Stomach (tissue), 8 donors: ENCODE measurements at regions not wholly inside any gene's neighbourhood (a gene's known extent, or its start where the extent isn't known, plus 50 kb on each side); places are given as distances from the start of the nearest gene placed in this dataset.

Experiments
- DNase-seq, 2 donors: peaks; one replicate each; pipeline versions ENCODE4 v3.0.0 to v3.0.0-alpha.2; 2013 to 2019
- H3K27ac ChIP-seq, 5 donors: fragments of 200-600 bp in 4 of 5; sonication (generic) in 4 of 5; one replicate each; pipeline ENCODE4 v1.5.1; 2013 to 2019; ENCODE audit warnings: mild to moderate bottlenecking in 1 of 5, moderate library complexity in 1 of 5
- H3K27me3 ChIP-seq, 3 donors: fragments of 200-600 bp; sonication (generic); one replicate each; pipeline ENCODE4 v1.5.1; 2017 to 2019; ENCODE audit warnings: mixed run types in 1 of 3
- H3K36me3 ChIP-seq, 4 donors: fragments of 200-600 bp; sonication (generic); 1 replicate in 3 of 4; 2 replicates in 1 of 4; pipeline ENCODE4 v1.5.1; 2016 to 2019
- H3K4me1 ChIP-seq, 4 donors: fragments of 200-600 bp; sonication (generic); one replicate each; pipeline ENCODE4 v1.5.1; 2016 to 2019
- H3K4me3 ChIP-seq, 4 donors: fragments of 200-600 bp; sonication (generic) in 3 of 4; one replicate each; pipeline ENCODE4 v1.5.1; 2016 to 2019; ENCODE audit warnings: mild to moderate bottlenecking in 1 of 4
- H3K9me3 ChIP-seq, 4 donors: fragments of 200-600 bp; sonication (generic); one replicate each; pipeline ENCODE4 v1.5.1; 2016 to 2019
- EP300 ChIP-seq: sonication (generic); formaldehyde crosslinking; IDR thresholded peaks from one replicate; pipeline ENCODE4 v1.6.1; 2017; ENCODE audit warnings: antibody characterized with exemption
- POLR2A ChIP-seq, 4 donors: fragments of 450-650 bp; IDR thresholded peaks; one replicate each; pipeline ENCODE4 v1.6.1; 2016; ENCODE audit warnings: antibody characterized with exemption in 4 of 4, control low read depth in 2 of 4, mild to moderate bottlenecking in 1 of 4, moderate library complexity in 1 of 4
- POLR2AphosphoS5 ChIP-seq, 3 donors: sonication (generic); formaldehyde crosslinking; IDR thresholded peaks; one replicate each; pipeline ENCODE4 v1.6.1; 2016; ENCODE audit warnings: antibody characterized with exemption in 3 of 3
- WGBS, 5 donors: extraction: QIAGEN DNeasy Blood & Tissue Kit in 3 of 5; methylation state at CpG; one replicate each; pipeline versions ENCODE4 v1.1.5 to v1.1.7; 2013 to 2018; 5-methylcytosine and 5-hydroxymethylcytosine counted together
- intact Hi-C: fragments of 100-400 bp; cut with DNase I; formaldehyde crosslinking; loops from one replicate; pipeline ENCODE4 v1.15.1; 2023; ENCODE audit warnings: low total_unique reads
- TF ChIP-seq, protein P1 (sequence below), 7 experiments: fragments of 450-650 bp in 4 of 7; fragments of 200-600 bp in 3 of 7; sonication (generic) in 3 of 7; IDR thresholded peaks; one replicate each; pipeline ENCODE4 v1.5.1; 2016 to 2019; ENCODE audit warnings: antibody characterized with exemption in 7 of 7, control low read depth in 2 of 7, mild to moderate bottlenecking in 1 of 7
- donor health status: healthy with polysubstance abuse.
- donor health status: Bipolar disorder and iron deficiency.
- donor health status: healthy.

DNA sequence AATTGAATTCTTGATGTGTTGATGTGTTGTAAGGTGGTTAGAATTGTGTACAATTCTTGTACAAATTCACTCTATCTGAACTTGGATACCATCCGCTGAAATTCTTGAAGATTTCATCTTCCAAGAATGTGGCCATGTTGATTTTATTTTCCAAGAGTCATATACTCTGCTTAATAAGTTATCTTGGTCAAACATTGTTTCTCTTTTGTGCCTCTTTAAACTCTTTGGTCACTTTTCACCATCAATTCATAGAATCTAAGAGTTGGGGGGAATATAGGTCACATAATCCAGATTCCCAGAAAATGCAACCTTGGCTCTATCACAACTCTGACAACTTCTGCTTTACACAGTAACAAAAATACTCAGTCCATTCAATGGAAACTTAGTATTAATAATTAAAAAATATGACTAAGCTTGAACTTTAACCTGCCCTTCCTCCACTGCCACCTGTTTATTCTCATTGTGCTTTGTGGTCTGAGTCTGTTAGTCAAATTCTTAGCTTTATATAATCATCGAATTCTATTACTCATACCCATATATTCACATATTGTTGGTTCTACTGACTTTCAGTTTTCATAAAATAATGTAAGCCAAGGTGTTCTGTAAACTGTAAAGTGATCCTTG, 373.2 kb downstream of the LMO7 start:
- intact Hi-C loops: no loop called here
- no peak for DNase-seq
- Histone ChIP-seq H3K27me3 (no peaks in the 10 kb centered on the region), H3K36me3 (no peaks in the 10 kb centered on the region), H3K4me1 (peaks cover 0 to 9% (median 2%) of the 10 kb centered on the region in 4 donors), H3K27ac (no peak overlapping the region), H3K9me3 (no peaks in the 10 kb centered on the region), H3K4me3 (no peak overlapping the region)
- TF ChIP-seq, protein P1, sequence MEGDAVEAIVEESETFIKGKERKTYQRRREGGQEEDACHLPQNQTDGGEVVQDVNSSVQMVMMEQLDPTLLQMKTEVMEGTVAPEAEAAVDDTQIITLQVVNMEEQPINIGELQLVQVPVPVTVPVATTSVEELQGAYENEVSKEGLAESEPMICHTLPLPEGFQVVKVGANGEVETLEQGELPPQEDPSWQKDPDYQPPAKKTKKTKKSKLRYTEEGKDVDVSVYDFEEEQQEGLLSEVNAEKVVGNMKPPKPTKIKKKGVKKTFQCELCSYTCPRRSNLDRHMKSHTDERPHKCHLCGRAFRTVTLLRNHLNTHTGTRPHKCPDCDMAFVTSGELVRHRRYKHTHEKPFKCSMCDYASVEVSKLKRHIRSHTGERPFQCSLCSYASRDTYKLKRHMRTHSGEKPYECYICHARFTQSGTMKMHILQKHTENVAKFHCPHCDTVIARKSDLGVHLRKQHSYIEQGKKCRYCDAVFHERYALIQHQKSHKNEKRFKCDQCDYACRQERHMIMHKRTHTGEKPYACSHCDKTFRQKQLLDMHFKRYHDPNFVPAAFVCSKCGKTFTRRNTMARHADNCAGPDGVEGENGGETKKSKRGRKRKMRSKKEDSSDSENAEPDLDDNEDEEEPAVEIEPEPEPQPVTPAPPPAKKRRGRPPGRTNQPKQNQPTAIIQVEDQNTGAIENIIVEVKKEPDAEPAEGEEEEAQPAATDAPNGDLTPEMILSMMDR (IDR thresholded peaks at IDR 0.05): no peak
- TF ChIP-seq EP300 (no peak), POLR2AphosphoS5 (IDR thresholded peaks at IDR 0.05) (no peak), POLR2A (IDR thresholded peaks at IDR 0.05) (no peak)
- WGBS, 5 donors: 31 to 49% (median 46%) methylated on average over 2 of the region's 2 CpGs

DNA sequence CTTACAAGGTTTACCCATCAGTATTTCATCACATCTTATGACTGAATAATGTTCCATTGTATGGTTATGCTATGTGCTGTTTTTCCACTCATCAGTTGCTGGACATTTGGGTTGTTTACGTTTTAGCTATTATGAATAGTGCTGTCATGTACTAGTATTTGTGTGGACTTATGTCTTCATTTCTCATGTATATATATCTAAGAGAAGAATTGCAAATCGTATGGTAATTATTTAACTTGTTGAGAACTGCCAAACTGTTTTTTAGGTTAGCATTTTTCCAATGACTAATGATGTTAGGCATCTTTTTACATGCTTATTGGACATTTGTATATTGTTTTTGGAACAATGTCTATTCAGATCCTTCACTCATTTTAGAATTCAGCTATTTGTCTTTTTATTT, 368.3 kb downstream of the LMO7 start:
- 82 to 89% (median 87%) methylated on average over 2 of the region's 2 CpGs for WGBS, 5 donors
- no peak for DNase-seq
- H3K36me3 ChIP-seq: no peaks in the 10 kb centered on the region
- H3K27me3 ChIP-seq: no peaks in the 10 kb centered on the region
- TF ChIP-seq EP300 (no peak), POLR2AphosphoS5 (IDR thresholded peaks at IDR 0.05) (no peak), POLR2A (IDR thresholded peaks at IDR 0.05) (no peak)
- TF ChIP-seq, protein P1 (IDR thresholded peaks at IDR 0.05): no peak
- H3K27ac ChIP-seq: no peak overlapping the region
- no peak overlapping the region for H3K4me3 ChIP-seq
- intact Hi-C loops: no loop called here
- H3K9me3 ChIP-seq: no peaks in the 10 kb centered on the region
- peaks cover 0 to 5% (median 0%) of the 10 kb centered on the region in 4 donors for H3K4me1 ChIP-seq

DNA sequence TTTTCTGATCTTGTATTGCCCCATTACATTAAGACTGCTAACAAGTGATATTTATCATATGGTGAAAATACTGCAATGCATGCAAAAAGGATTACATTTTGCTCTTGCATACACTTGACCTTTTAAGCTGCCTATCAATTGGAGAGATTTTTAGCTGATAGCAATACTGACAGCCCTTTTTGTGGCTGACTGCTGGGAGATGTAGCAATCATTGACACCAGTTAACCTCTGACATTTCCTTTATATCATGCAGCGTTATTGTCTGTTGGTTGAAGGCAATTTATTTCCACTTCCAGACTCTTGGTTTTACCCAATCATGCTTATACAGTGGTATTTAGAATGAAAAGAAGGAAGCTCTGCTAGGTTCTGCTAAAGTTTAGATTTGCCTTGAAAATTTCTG, 364.0 kb downstream of the LMO7 start:
- Histone ChIP-seq H3K27me3 (no peaks in the 10 kb centered on the region), H3K36me3 (no peaks in the 10 kb centered on the region), H3K9me3 (no peaks in the 10 kb centered on the region), H3K27ac (no peak overlapping the region), H3K4me1 (peaks cover 0 to 5% (median 0%) of the 10 kb centered on the region in 4 donors), H3K4me3 (no peak overlapping the region)
- 9 to 32% (median 23%) methylated on average over 1 of the region's 1 CpG for WGBS, 5 donors
- DNase-seq: no peak
- intact Hi-C loops: no loop called here
- TF ChIP-seq POLR2AphosphoS5 (IDR thresholded peaks at IDR 0.05): no peak
- no peak for TF ChIP-seq EP300
- TF ChIP-seq, protein P1 (IDR thresholded peaks at IDR 0.05): no peak
- TF ChIP-seq POLR2A (IDR thresholded peaks at IDR 0.05): no peak

DNA sequence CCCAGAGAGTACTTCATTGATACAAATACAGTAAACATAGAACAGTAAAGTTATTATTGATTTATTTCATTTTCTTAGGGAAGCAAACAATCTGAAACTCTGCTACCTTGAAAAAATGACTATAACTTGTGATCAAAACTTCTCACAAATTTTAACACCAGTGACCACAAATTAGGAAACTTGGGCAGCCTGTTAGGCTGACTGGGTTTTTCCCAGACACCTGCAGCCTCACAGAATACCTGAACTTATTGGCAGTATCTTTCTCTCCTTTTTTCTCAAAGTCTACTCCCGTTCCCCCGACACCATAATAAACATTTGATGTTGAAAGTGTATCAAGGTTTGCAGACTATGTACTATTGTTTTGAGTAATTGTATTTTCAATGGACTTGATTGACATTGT, 360.5 kb downstream of the LMO7 start:
- no peak overlapping the region for H3K4me3 ChIP-seq
- DNase-seq: no peak
- TF ChIP-seq, protein P1 (IDR thresholded peaks at IDR 0.05): no peak
- TF ChIP-seq EP300 (no peak), POLR2A (IDR thresholded peaks at IDR 0.05) (no peak), POLR2AphosphoS5 (IDR thresholded peaks at IDR 0.05) (no peak)
- H3K27me3 ChIP-seq: no peaks in the 10 kb centered on the region
- no peaks in the 10 kb centered on the region for H3K36me3 ChIP-seq
- peaks cover 0 to 5% (median 0%) of the 10 kb centered on the region in 4 donors for H3K4me1 ChIP-seq
- intact Hi-C loops: no loop called here
- H3K9me3 ChIP-seq: peaks cover 0 to 5% (median 0%) of the 10 kb centered on the region in 4 donors
- 72 to 76% (median 74%) methylated on average over 2 of the region's 2 CpGs for WGBS, 5 donors
- H3K27ac ChIP-seq: no peak overlapping the region
